HL-60 (cell line): ENCODE measurements at regions not wholly inside any gene's neighbourhood (a gene's known extent, or its start where the extent isn't known, plus 50 kb on each side); places are given as distances from the start of the nearest gene placed in this dataset.

Experiments
- CTCF ChIP-seq: IDR thresholded peaks from one replicate; pipeline ENCODE4 v1.5.1; 2011; ENCODE audit warnings: low read length, control low read depth, inconsistent platforms; ENCODE audit not compliant: insufficient read depth
- GABPA ChIP-seq: IDR thresholded peaks from 2 replicates; pipeline ENCODE4 v1.6.1; 2012; ENCODE audit warnings: low read depth
- POLR2AphosphoS5 ChIP-seq: IDR thresholded peaks from 2 replicates; pipeline ENCODE4 v1.6.1; 2012; ENCODE audit warnings: low read depth
- REST ChIP-seq: IDR thresholded peaks from 2 replicates; pipeline ENCODE4 v1.6.1; 2012; ENCODE audit warnings: low read depth; ENCODE audit not compliant: insufficient replicate concordance
- SPI1 ChIP-seq: IDR thresholded peaks from 2 replicates; pipeline ENCODE4 v1.6.1; 2012; ENCODE audit warnings: low read depth, mild to moderate bottlenecking, borderline replicate concordance

DNA sequence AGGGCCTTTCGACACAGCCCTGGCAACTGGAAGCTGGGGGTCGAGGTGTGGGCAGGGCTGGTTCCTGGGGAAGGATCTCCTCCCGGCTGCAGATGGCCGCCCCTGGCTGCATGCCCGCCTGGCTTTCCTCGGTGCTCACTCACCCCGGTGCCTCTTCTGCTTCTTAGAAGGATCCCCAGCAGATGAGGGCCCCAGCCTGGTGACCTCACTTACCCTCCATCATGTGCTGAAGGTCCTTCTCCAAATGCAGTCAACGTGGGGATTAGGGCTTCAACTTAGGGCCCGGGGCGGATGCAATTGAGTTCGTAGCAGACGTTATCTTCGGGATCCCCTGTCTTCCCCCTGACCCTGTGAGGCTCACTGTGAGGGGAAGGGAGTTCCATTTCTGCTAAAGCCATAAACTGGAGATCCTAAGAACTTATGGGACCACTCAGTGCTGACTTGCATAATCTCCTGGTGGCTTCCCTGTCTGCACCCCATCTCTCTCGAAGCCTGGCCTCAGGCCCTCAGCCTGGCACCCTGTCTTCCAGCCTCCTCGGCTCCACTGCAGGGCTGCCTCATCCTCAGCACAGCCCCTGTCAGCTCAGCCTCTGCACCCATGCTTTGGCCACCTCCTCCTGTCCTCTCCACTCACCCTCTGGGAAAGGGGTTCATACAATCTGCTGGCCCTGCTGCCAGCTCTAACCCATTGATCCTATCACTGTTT is 92.6 kb downstream of the THBS2 start:
- TF ChIP-seq POLR2AphosphoS5 = no peak
- TF ChIP-seq REST = no peak
- no peak for TF ChIP-seq GABPA
- no peak for TF ChIP-seq CTCF
- TF ChIP-seq SPI1 = no peak
